HG02938 (cell line): ENCODE measurements at regions not wholly inside any gene's neighbourhood (a gene's known extent, or its start where the extent isn't known, plus 50 kb on each side); places are given as distances from the start of the nearest gene placed in this dataset.

ENCODE experiments used
- ATAC-seq: cut with Tn5 transposase; IDR thresholded peaks from one replicate; pipeline ENCODE4 v1.9.1; 2021; ENCODE audit warnings: mild to moderate bottlenecking, moderate library complexity; ENCODE audit not compliant: unreplicated experiment

DNA sequence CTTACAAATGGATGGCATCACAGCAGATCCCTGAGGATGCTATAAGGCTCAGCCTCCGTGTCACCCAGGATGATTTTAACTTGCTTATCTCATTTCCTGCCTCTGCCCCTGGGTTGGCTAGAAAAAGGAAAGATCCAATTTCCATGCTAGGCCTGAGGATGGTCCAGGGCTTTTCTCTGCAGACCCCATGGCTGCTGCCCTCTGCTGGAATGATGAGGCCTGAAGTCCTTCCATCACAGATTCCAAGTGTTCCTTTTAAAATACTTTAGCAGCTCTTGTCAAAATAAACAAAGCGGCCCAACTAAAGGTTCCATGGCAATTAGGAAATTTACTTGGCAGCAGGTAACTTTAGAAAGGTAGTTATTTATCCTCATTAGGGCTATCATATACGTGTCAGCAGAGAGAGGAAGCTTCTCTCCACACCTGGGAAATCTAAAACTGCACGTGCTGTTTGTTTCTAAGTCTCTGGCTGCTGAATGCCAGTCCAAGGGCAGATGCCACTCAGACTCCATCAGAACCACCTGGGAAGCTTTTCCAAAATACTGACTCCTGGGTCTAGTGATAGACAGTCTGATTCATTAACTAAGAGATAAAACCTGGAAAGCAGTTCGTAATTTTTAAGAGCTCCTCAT is 401.9 kb upstream of the IL12A start:
- no peak for ATAC-seq

- ATAC-seq, result no peak
Observed at GRCh38 chr3:159593927-159594605, 394.6 kb upstream of the IL12A start.

- ATAC-seq, result no peak
Observed at GRCh38 chr3:159600291-159600690, 388.3 kb upstream of the IL12A start.

GRCh38 chr3:159604151-159604581 is 384.5 kb upstream of the IL12A start:
- no peak for ATAC-seq

GRCh38 chr3:159605101-159605500 is 383.5 kb upstream of the IL12A start:
- no peak for ATAC-seq

DNA sequence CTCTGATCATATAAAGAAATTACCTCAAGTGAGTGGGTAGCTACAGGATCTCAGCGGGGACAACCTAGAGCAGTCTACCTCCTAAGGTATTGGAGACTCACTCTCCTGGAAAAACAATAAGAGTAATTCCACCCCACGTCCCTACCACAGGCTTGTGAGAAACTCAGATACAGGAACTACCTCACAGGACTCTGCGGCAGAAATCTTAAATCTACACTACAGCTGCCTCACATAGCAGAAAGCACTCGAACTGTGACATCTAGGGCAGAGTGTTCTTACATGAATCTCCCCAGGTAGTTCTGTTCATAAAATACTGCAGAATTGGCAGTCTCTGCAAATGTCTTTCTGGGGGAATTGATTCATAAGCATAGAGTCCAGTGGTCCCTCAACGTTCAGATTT is 382.9 kb upstream of the IL12A start:
- ATAC-seq, result no peak

- no peak for ATAC-seq
Observed at GRCh38 chr3:159607856-159608255, 380.8 kb upstream of the IL12A start.

- no peak for ATAC-seq
Observed at GRCh38 chr3:159608311-159608710, 380.3 kb upstream of the IL12A start.

GRCh38 chr3:159609625-159610024 is 379.0 kb upstream of the IL12A start:
- ATAC-seq, result no peak

- ATAC-seq, result no peak
Observed at GRCh38 chr3:159616234-159616825, 372.3 kb upstream of the IL12A start.

DNA sequence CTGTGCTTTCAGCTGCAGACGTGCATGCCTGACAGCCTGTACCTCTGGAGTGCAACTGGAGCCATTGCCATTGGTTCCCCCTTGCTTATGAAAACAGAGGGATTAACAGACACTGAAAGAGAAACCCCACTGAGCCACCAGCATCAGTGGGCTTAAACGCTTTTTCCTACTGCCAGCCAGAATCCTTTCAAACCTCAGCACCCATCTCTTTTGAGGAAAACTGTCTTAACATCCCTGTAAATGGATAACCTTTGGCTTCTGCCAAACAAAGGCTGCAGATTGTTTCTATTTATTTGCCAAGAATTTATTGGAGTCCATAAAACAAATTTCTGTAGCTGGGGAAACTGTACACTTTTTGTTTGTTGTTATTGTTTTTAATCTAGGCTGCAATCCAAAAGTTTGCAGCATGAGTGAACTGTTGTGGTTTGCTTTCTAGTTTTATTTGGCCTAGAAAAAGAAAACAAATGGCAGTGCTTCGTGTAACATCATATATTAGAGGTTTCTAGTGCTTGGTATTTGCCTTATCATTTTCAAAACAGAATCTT is 369.2 kb upstream of the IL12A start:
- no peak for ATAC-seq

GRCh38 chr3:159620281-159620680 is 368.4 kb upstream of the IL12A start:
- no peak for ATAC-seq

GRCh38 chr3:159620873-159621272 is 367.8 kb upstream of the IL12A start:
- no peak for ATAC-seq

DNA sequence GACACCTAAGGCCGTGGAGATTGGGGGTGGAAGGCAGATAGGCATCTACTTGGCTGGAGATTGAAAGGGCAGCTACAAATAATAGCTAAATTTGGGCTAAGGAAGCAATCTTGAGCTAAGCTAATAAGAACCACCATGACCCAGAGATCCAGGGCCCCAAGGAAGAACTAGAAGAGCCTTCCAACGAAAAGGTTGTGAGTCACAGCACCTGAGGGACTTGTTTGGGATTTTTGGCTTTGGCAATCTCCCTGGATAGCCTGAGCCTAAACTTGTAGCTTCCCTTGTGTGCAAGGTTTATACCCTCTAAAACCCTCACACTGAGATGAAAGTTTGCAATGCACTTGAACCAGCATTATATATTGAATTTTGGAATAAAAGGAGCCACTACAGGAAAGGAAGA is 364.0 kb upstream of the IL12A start:
- ATAC-seq, result no peak

DNA sequence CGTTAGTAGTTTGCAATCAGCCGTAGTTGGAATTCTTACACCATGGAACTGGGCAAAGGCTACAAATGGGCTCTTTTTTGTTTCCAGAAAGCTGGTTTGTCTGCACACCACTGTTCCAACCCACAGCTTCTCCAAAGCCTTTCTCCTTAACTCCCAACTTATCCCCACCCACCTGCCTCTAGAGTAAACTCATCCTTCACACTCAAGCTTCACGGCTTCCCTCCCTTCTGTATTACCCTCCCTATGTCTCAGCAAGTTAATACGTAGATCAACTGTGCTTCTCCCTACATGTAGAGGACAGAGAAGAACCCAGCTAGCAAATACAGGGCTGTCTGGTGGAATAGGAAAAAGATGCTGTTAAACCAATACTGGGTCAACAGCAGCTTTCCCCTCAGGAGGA is 363.0 kb upstream of the IL12A start:
- no peak for ATAC-seq

- ATAC-seq, result no peak
Observed at GRCh38 chr3:159626598-159626997, 362.0 kb upstream of the IL12A start.

- ATAC-seq, result no peak
Observed at GRCh38 chr3:159627229-159627628, 361.4 kb upstream of the IL12A start.

- ATAC-seq, result no peak
Observed at GRCh38 chr3:159627634-159628033, 361.0 kb upstream of the IL12A start.

- no peak for ATAC-seq
Observed at GRCh38 chr3:159629329-159630084, 359.1 kb upstream of the IL12A start.

- ATAC-seq, result no peak
Observed at GRCh38 chr3:159631226-159631625, 357.4 kb upstream of the IL12A start.

DNA sequence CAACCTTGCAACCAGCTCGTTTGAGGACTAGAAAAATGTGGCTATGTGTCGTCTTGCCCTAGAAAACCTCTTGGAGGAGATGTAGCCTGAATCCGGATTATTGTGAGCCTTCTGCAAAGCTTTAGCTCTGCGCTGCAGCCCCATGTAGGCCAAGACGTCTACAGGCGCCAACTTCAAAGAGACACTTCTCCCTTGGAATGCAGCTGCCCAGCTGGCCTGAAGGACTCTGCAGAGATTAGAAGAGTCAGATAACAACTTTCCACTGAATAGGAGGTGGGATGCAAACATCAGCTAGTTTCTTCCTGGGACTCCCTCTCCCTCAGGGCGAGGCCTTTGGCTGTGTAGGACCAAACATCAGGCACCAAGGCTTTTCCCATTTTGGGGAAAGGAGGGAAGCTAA is 356.5 kb upstream of the IL12A start:
- no peak for ATAC-seq
